SW 1271 (cell line): ENCODE measurements at regions not wholly inside any gene's neighbourhood (a gene's known extent, or its start where the extent isn't known, plus 50 kb on each side); places are given as distances from the start of the nearest gene placed in this dataset.
A peak's percentile ranks its signal among the peaks of the same experiment; 100 is the strongest.
"Not testable (repeated sequence)": the region's sequence is repeated elsewhere in the genome, so short reads cannot be mapped to it uniquely, and the experiment has no call there.

Experiments used
- DNase-seq, 2 experiments: peaks; one replicate each; lab custom pipeline; 2025; lab: John Stamatoyannopoulos, UW

DNA sequence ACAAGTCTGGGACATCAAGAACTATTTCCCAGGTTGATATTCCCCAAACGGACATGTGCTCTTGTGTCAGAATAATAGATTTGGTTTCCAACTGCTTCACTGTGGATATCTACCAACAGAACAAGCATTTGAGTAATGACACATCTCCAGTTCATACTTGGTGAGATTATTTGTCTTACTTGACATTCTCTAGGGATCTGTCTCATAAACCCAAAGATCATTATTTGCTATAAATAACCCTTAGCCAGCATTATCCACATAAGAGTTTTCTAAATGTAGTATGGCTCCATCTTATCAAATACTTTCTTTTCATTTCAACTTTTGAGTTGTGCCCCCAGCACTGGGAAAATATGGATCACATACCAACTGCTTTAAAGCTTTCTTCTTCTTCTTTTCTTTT, 1063.9 kb upstream of the CDH18 start:
- DNase-seq: no peak

DNA sequence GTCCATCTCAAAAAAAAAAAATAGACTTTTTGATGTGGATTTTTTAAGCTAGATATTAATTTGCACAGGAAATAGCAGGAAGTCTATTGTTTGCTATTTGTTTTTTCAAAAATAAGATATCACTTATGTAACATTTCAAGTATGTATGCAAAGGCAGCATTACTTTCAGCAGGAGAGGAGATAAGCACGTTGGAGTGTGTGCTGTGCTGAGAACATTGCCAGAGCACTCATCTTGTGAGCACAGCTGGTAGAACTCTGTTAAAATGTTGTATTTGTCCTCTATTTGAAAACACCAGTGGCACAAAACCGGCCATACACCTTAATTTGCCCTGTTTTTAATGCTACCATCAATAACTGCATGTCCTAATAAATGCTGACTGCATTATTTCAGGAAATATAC, 1061.9 kb upstream of the CDH18 start:
- DNase-seq: no peak

DNA sequence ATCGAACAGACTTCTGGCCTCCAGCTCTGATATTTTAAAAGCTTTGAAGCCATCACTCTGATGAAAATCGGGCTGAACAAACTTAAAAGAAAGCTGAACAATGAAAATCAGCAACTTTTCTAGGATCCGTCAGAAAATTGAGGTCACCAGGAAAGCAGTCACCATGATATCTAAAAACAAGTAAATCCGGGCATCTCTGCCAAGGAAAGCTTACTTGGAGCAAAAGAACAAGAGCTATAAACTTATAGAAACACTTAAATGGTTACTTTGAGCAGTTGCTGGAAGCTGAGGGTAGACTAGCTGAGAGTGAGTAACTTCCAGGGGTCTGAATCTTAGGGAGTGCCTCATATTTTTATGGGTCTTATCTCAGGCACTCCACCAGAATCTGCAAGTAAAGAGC, 1043.0 kb upstream of the CDH18 start:
- no peak for DNase-seq

DNA sequence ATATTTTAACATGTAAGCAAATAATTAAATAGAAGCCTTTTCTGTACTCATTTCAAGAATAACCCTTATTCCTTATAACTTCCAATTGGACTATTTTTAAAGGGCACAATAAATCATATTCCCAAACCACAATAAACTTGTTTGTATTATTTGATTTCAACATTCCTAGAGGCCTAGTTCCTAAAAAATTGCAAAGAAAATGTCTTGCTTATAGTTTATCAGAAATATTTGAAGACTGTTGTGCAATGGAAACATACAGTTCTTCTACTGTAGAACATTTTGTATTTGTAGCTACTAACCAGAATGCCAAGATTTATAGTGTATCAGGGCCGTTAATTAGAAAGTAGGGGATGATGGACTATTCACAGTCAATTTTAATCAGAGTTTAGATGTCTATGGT, 1037.0 kb upstream of the CDH18 start:
- no peak for DNase-seq

GRCh38 chr5:21013237-21013636, 1025.2 kb upstream of the CDH18 start:
- no peak for DNase-seq

DNA sequence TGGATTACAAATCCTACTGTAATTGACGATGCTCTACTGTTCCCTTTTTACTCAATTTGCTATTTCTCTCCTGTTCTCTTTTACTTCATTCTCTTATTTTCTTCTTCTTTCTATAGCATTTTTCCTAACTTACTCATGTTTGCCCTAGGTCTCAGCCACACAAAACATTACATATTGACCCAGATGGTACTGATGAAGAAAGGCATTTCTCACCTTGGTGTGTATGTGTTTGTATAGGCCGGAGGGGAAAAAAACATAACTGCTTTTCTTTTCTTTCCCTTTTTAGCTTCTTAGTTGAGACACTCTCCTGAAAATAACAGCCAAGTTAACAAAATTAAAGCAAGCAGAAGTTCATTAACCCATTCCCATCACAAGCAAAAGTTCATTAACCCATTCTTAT, 1019.8 kb upstream of the CDH18 start:
- DNase-seq: no peak

- DNase-seq: not testable (repeated sequence)
Measured at GRCh38 chr5:20988933-20989332, 1000.9 kb upstream of the CDH18 start.

GRCh38 chr5:20985754-20986153, 997.8 kb upstream of the CDH18 start:
- no peak for DNase-seq

GRCh38 chr5:20974426-20974825, 986.4 kb upstream of the CDH18 start:
- no peak for DNase-seq

DNA sequence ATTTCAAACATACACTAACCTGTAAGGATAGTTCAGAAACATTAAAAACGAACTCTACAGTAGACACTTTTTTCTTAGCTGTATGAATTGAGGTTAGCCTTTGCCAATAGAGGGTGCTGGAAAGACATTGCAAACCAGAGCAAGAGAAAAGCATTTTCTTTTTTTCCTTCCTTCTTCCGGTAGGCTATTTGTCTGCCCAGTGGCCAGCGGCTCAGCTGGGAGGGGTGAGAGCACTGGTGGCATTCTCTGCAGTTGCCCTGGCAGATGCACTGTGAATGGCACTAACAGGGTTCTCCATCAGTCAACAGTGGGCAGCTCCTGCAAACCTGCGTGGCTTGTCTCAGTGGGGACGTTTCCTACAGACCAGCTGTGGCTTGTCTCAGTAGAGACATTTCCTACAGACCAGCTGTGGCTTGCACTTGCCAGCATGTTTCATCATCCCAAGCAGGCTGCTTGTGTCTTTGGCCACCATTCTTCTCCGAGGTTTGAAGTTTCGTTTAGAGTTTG, 984.5 kb upstream of the CDH18 start:
- DNase-seq: peak; percentile 60 to 93

GRCh38 chr5:20959347-20959746, 971.3 kb upstream of the CDH18 start:
- no peak for DNase-seq

DNA sequence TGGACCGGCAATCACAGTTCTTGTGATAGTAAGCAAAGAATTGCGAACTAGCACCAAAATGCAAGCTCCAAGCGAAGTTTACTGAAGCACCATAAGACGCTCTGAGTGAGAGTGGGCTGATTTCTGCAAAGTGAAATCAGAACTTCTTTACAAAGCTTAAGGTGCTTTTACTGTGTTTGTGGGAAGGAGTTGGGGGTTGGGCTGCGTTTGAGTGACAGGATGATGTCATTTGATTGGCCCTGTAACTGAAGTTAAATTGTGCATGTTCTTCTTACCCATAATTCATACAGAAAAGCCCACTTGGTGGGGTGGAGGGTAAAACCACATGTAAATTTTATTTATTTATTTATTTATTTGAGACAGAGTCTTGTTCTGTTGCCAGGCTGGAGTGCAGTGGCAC, 970.6 kb upstream of the CDH18 start:
- no peak for DNase-seq

DNA sequence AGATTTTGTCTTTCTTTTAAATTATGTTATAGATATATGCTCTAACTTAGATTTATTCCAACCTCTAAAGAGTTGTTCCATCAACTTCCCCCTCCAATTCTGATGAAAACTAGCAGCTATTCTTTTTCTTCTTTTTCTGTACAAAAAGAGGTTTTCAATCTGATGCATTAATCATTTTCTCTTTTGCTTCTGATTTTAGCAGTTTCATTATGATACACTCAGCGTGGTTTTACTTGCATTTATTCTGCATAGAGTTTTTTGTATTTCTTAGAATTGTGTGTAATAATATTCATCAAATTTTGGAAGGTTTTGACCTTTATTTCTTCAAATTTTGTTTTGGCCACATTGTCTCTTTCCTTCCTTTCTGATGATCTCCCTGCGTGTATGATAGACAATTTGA, 968.1 kb upstream of the CDH18 start:
- DNase-seq: no peak

DNA sequence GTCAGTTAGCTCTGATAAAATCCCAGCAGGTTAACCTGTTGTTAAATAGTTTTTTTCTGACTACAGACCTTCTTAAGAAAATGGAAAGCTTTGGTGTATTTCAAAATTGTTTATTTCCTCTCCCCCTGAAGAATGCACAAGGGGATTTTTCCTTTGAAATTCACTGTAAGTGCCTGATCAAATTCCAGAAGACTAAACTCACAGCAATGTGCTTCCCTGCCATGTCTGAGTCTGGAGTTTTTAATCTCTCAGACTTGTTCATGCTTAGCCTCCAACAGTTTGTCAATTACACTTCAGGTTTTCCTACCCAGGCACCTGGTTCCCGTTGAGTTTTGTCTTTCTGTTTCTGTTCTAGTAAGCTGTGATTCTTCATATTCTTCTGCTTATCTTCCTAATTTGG, 961.6 kb upstream of the CDH18 start:
- DNase-seq: no peak

GRCh38 chr5:20943183-20943971, 955.4 kb upstream of the CDH18 start:
- not testable (repeated sequence) for DNase-seq

GRCh38 chr5:20942603-20943002, 954.6 kb upstream of the CDH18 start:
- DNase-seq: not testable (repeated sequence)

DNA sequence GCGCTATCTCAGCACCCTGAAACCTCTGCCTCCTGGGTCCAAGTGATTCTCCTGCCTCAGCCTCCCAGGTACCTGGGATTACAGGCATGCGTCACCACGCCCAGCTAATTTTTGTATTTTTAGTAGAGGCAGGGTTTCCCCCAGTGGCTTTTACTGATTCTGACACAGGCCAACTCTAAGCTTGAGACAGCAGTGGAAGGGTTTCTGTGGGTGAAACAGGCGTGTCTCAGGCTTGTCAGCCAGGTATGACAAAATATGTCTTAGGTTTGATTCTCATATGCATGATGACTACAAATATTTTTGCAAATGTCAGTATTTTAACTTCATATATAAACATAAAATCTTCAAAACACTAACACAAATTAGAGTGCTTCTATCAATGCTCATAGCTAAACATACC, 952.8 kb upstream of the CDH18 start:
- DNase-seq: not testable (repeated sequence)

GRCh38 chr5:20890936-20891335, 902.9 kb upstream of the CDH18 start:
- DNase-seq: not testable (repeated sequence)

DNA sequence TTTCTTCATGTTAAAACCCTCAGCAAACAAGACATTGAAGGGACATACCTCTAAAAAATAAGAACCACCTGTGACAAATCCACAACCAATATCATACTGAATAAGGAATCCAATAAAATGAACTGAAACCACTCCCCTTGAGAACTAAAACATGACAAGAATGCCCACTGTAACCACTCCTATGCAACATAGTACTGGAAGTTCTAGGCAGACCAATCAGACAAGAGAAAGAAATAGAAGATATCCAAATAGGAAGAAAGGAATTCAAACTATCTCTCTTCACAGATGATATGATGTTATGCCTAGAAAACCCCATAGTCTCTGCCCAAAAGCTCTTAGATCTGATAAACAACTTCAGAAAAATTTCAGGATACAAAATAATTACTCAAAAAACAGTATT, 887.7 kb upstream of the CDH18 start:
- DNase-seq: not testable (repeated sequence)

GRCh38 chr5:20865892-20866291, 877.9 kb upstream of the CDH18 start:
- not testable (repeated sequence) for DNase-seq

GRCh38 chr5:20833081-20833627, 845.2 kb upstream of the CDH18 start:
- no peak for DNase-seq

DNA sequence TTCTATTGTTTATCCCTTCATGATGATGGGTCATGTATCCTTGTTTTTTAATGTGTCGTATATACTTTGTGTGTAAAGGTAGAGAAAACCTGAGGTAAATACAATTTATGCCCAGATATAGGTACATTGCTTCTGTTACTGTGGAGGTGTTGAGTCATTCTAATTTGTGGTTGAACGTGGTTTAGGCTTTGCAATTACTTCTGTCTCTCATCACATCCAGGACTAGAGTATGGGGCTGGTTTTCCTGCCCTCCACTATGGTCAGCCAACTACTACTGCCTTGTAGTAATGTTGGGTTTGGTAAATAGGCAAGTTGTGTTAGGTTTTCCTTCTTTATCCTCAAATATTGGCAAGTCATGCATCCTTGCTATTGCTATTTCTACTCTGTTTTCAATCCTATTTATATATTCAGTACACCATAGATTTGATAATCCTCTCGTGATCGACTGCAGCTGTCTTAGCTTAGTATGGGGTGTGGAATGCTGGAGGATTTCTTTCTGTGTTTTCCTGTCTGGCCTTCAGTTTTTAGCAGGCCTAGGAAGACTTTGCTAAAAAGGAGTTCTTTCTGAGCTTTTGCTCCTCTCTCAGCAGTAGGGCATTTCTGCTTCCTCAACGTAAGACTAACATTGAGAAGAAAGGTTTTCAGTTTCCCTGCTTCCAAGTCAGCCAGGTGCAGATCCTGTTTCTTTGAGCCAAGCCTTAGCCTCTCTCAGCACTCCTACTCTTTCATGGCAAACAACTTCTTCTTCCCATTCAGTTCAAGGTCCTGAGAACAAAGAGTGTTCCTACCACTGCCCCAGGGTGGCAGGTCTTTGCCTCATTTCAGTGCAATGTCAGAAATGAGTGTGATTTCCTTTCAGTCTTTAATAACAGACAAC, 844.4 kb upstream of the CDH18 start:
- no peak for DNase-seq

- not testable (repeated sequence) for DNase-seq
Measured at GRCh38 chr5:20825951-20826350, 838.0 kb upstream of the CDH18 start.
